ENCODE measurements at regions not wholly inside any gene's neighbourhood (a gene's known extent, or its start where the extent isn't known, plus 50 kb on each side); places are given as distances from the start of the nearest gene placed in this dataset.

DNA sequence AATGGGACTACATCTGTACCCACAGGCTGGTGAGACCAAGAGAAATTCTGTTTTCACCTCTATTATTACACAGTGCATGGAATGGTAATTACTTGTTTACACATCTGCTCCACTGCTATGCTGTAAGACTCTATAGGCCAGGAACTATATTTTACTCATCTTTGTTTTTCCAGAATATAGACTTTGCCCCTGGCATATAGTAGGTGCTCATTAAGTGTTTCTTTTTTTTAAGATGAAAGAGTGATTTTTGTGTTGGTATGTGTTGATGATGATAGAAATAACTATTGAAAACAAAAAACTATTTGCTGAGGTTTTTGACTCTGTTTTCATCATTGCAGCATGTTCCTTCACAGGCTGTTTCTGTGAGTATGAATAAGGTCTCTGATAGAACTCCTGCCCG lies 294.7 kb downstream of the CSNK1G3 start:
- no peak for TF ChIP-seq POLR2A (IDR thresholded peaks at IDR 0.05)
- TF ChIP-seq, protein P1, sequence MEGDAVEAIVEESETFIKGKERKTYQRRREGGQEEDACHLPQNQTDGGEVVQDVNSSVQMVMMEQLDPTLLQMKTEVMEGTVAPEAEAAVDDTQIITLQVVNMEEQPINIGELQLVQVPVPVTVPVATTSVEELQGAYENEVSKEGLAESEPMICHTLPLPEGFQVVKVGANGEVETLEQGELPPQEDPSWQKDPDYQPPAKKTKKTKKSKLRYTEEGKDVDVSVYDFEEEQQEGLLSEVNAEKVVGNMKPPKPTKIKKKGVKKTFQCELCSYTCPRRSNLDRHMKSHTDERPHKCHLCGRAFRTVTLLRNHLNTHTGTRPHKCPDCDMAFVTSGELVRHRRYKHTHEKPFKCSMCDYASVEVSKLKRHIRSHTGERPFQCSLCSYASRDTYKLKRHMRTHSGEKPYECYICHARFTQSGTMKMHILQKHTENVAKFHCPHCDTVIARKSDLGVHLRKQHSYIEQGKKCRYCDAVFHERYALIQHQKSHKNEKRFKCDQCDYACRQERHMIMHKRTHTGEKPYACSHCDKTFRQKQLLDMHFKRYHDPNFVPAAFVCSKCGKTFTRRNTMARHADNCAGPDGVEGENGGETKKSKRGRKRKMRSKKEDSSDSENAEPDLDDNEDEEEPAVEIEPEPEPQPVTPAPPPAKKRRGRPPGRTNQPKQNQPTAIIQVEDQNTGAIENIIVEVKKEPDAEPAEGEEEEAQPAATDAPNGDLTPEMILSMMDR (IDR thresholded peaks at IDR 0.05 in 4 of 5, conservative IDR thresholded peaks at IDR 0.05 in 1 of 5), result no peak

All from gastrocnemius medialis (tissue), 4 donors.